Body of pancreas (tissue), 4 donors: ENCODE measurements at regions not wholly inside any gene's neighbourhood (a gene's known extent, or its start where the extent isn't known, plus 50 kb on each side); places are given as distances from the start of the nearest gene placed in this dataset.

ENCODE experiments used
- CTCF ChIP-seq, 7 experiments: fragments of 450-650 bp in 4 of 7; fragments of 200-600 bp in 3 of 7; sonication (generic) in 3 of 7; IDR thresholded peaks; one replicate each; pipeline ENCODE4 v1.5.1; 2016 to 2019; ENCODE audit warnings: antibody characterized with exemption in 7 of 7
- POLR2A ChIP-seq, 3 donors: fragments of 450-650 bp; IDR thresholded peaks; one replicate each; pipeline ENCODE4 v1.6.1; 2016; ENCODE audit warnings: antibody characterized with exemption in 3 of 3, mild to moderate bottlenecking in 2 of 3

- TF ChIP-seq CTCF (IDR thresholded peaks at IDR 0.05), result no peak
- TF ChIP-seq POLR2A (IDR thresholded peaks at IDR 0.05), result no peak
Observed at GRCh38 chr9:89554307-89555035, 50.3 kb upstream of the GADD45G start.
